GM23338 (cell line): ENCODE measurements at regions not wholly inside any gene's neighbourhood (a gene's known extent, or its start where the extent isn't known, plus 50 kb on each side); places are given as distances from the start of the nearest gene placed in this dataset.
A peak's percentile ranks its signal among the peaks of the same experiment; 100 is the strongest.

Experiments
- ATAC-seq: fragments of 200-7000 bp; cut with Tn5 transposase; 3 replicates; pipeline ENCODE4 v1.9.1; 2020
- DNase-seq: peaks from one replicate; pipeline ENCODE4 v3.0.0-alpha.2; 2015; ENCODE audit warnings: low spot score
- H2AFZ ChIP-seq: fragments of 200-600 bp; sonication (generic); 2 replicates; pipeline ENCODE4 v1.8.0; 2016; ENCODE audit warnings: antibody characterized with exemption, mild to moderate bottlenecking, moderate library complexity
- H3F3A ChIP-seq: fragments of 200-600 bp; sonication (generic); replicated peaks from 2 replicates; pipeline ENCODE4 v1.8.0; 2017; ENCODE audit warnings: antibody characterized with exemption, mixed run types, low read depth
- H3K27ac ChIP-seq: fragments of 200-600 bp; sonication (generic); 2 replicates; pipeline ENCODE4 v1.6.1; 2016; ENCODE audit warnings: low read depth
- H3K27me3 ChIP-seq: fragments of 200-600 bp; sonication (generic); 2 replicates; pipeline ENCODE4 v1.8.0; 2016; ENCODE audit warnings: mild to moderate bottlenecking, mixed run types, moderate library complexity; ENCODE audit not compliant: insufficient read depth
- H3K36me3 ChIP-seq: fragments of 200-600 bp; sonication (generic); 2 replicates; pipeline ENCODE4 v1.8.0; 2016; ENCODE audit warnings: mild to moderate bottlenecking; ENCODE audit not compliant: insufficient read depth
- H3K4me1 ChIP-seq: fragments of 200-600 bp; sonication (generic); 2 replicates; pipeline ENCODE4 v1.8.0; 2016; ENCODE audit warnings: mild to moderate bottlenecking, moderate library complexity; ENCODE audit not compliant: insufficient read depth
- H3K4me2 ChIP-seq: fragments of 200-600 bp; sonication (generic); 2 replicates; pipeline ENCODE4 v1.7.1; 2017; ENCODE audit warnings: mixed run types
- H3K4me3 ChIP-seq: fragments of 200-600 bp; sonication (generic); 2 replicates; pipeline ENCODE4 v1.6.1; 2016; ENCODE audit warnings: mixed run types
- H3K79me2 ChIP-seq: fragments of 200-600 bp; sonication (generic); replicated peaks from 2 replicates; pipeline ENCODE4 v1.8.0; 2017; ENCODE audit warnings: mild to moderate bottlenecking; ENCODE audit not compliant: insufficient read depth
- H3K9me2 ChIP-seq: fragments of 200-600 bp; sonication (generic); 2 replicates; pipeline ENCODE4 v1.8.0; 2017; ENCODE audit not compliant: insufficient read depth
- H4K20me1 ChIP-seq: fragments of 200-600 bp; sonication (generic); replicated peaks from 2 replicates; pipeline ENCODE4 v1.8.0; 2017; ENCODE audit warnings: mild to moderate bottlenecking; ENCODE audit not compliant: insufficient read depth
- H3K27ac Mint-ChIP-seq: 2 replicates; pipeline ENCODE4 v1.8.0; 2020; ENCODE audit warnings: inconsistent platforms, mild to moderate bottlenecking, moderate library complexity, mixed read lengths
- H3K27me3 Mint-ChIP-seq: 3 replicates; pipeline ENCODE4 v1.8.0; 2022; ENCODE audit warnings: low read depth, mild to moderate bottlenecking, moderate library complexity, mixed read lengths, inconsistent platforms; ENCODE audit not compliant: insufficient read depth, poor library complexity
- H3K36me3 Mint-ChIP-seq: 3 replicates; pipeline ENCODE4 v1.8.0; 2021; ENCODE audit warnings: low read depth, mild to moderate bottlenecking, inconsistent platforms, moderate library complexity, mixed read lengths
- H3K4me1 Mint-ChIP-seq: 3 replicates; pipeline ENCODE4 v1.8.0; 2020; ENCODE audit warnings: mild to moderate bottlenecking, inconsistent platforms, mixed read lengths
- H3K4me3 Mint-ChIP-seq: 3 replicates; pipeline ENCODE4 v1.8.0; 2021; ENCODE audit warnings: moderate library complexity, mild to moderate bottlenecking, inconsistent platforms, mixed read lengths
- H3K9me3 Mint-ChIP-seq: 3 replicates; pipeline ENCODE4 v1.8.0; 2020; ENCODE audit warnings: moderate library complexity, mild to moderate bottlenecking, inconsistent platforms, mixed read lengths
- CREB1 ChIP-seq: fragments of 250-450 bp; sonication (Bioruptor Pico); IDR thresholded peaks from 2 replicates; pipeline ENCODE4 v1.5.0; 2020; ENCODE audit warnings: low read depth, mild to moderate bottlenecking, moderate library complexity
- CTCF ChIP-seq, 2 experiments: fragments of 200-600 bp in 1 of 2; sonication (generic) in 1 of 2; conservative IDR thresholded peaks; 2 replicates each; pipeline versions ENCODE4 v1.5.1 to v1.6.1; 2016 to 2017; ENCODE audit warnings: antibody characterized with exemption in 2 of 2, low read depth in 2 of 2, mild to moderate bottlenecking in 2 of 2, moderate library complexity in 1 of 2
- ETS1 ChIP-seq: IDR thresholded peaks from 2 replicates; pipeline ENCODE4 v1.6.1; 2016; ENCODE audit warnings: antibody characterized with exemption
- EZH2phosphoT487 ChIP-seq: fragments of 200-600 bp; sonication (generic); IDR thresholded peaks from one replicate; pipeline ENCODE4 v1.8.1; 2018; ENCODE audit warnings: antibody characterized with exemption; ENCODE audit not compliant: unreplicated experiment
- NANOG ChIP-seq: IDR thresholded peaks from 2 replicates; pipeline ENCODE4 v1.6.1; 2016; ENCODE audit warnings: antibody characterized with exemption, borderline replicate concordance
- REST ChIP-seq: IDR thresholded peaks from one replicate; pipeline ENCODE4 v1.6.1; 2018; ENCODE audit warnings: antibody characterized with exemption; ENCODE audit not compliant: unreplicated experiment
- STAT1 ChIP-seq: IDR thresholded peaks from one replicate; pipeline ENCODE4 v1.6.1; 2016; ENCODE audit warnings: antibody characterized with exemption; ENCODE audit not compliant: unreplicated experiment
- ZNF114 ChIP-seq: fragments of 250-450 bp; sonication (Bioruptor Pico); IDR thresholded peaks from 2 replicates; pipeline ENCODE4 v1.5.0; 2020; ENCODE audit warnings: mild to moderate bottlenecking, moderate library complexity
- ZNF331 ChIP-seq: fragments of 250-450 bp; sonication (Bioruptor Pico); IDR thresholded peaks from 2 replicates; pipeline ENCODE4 v1.5.0; 2020; ENCODE audit warnings: low read depth, mild to moderate bottlenecking, moderate library complexity

GRCh38 chr6:132147530-132148011 is 196.4 kb upstream of the CCN2 start:
- DNase-seq (peak; percentile 12), ATAC-seq (no peak)
- H3K27ac ChIP-seq: no peak overlapping the region
- H3K79me2 ChIP-seq: no peaks in the 10 kb centered on the region
- Mint-ChIP-seq H3K4me3 (no peak overlapping the region), H3K27me3 (no peaks in the 10 kb centered on the region), H3K9me3 (no peaks in the 10 kb centered on the region), H3K36me3 (no peaks in the 10 kb centered on the region), H3K4me1 (peaks cover 3% of the 10 kb centered on the region; the same call in 1 of the 3 replicates), H3K27ac (no peak overlapping the region)
- no peak overlapping the region for H2AFZ ChIP-seq
- H3K4me1 ChIP-seq: no peaks in the 10 kb centered on the region
- H3K4me2 ChIP-seq: no peak overlapping the region
- no peak overlapping the region for H3K4me3 ChIP-seq
- no peaks in the 10 kb centered on the region for H3K27me3 ChIP-seq
- H3K9me2 ChIP-seq: 0 out of 2 replicates have a peak, but pooled peaks cover 3% of the 10 kb centered on the region
- H3F3A ChIP-seq: no peaks in the 10 kb centered on the region
- H4K20me1 ChIP-seq: no peaks in the 10 kb centered on the region
- TF ChIP-seq ETS1 (no peak), ZNF331 (CRISPR knock-in tag) (no peak), EZH2phosphoT487 (no peak), CTCF (conservative IDR thresholded peaks at IDR 0.05; ENCODE audit: low read depth in 2 of 2) (no peak), STAT1 (no peak), CREB1 (CRISPR knock-in tag) (no peak), REST (no peak), ZNF114 (CRISPR knock-in tag) (no peak)
- no peaks in the 10 kb centered on the region for H3K36me3 ChIP-seq

- H3K36me3 ChIP-seq: no peaks in the 10 kb centered on the region
- no peak for ATAC-seq
- no peaks in the 10 kb centered on the region for H3K4me1 ChIP-seq
- no peaks in the 10 kb centered on the region for H3K36me3 Mint-ChIP-seq
- no peaks in the 10 kb centered on the region for H3K9me3 Mint-ChIP-seq
- TF ChIP-seq NANOG (no peak), ZNF114 (CRISPR knock-in tag) (no peak), ZNF331 (CRISPR knock-in tag) (no peak)
- H3K4me2 ChIP-seq: no peak overlapping the region
- H3K4me3 ChIP-seq: no peak overlapping the region
- peaks cover 3% of the 10 kb centered on the region; the same call in 1 of the 3 replicates for H3K4me1 Mint-ChIP-seq
- no peak overlapping the region for H3K4me3 Mint-ChIP-seq
- H3K27ac ChIP-seq: no peak overlapping the region
- H3K79me2 ChIP-seq: no peaks in the 10 kb centered on the region
- H3K9me2 ChIP-seq: no peaks in the 10 kb centered on the region
- H4K20me1 ChIP-seq: no peaks in the 10 kb centered on the region
- H3K27me3 Mint-ChIP-seq: no peaks in the 10 kb centered on the region
- no peaks in the 10 kb centered on the region for H3K27me3 ChIP-seq
- DNase-seq: no peak
- H2AFZ ChIP-seq: no peak overlapping the region
- H3F3A ChIP-seq: no peaks in the 10 kb centered on the region
- H3K27ac Mint-ChIP-seq: no peak overlapping the region
Measured at GRCh38 chr6:132144456-132144855, 193.3 kb upstream of the CCN2 start.
